ENCODE measurements at regions not wholly inside any gene's neighbourhood (a gene's known extent, or its start where the extent isn't known, plus 50 kb on each side); places are given as distances from the start of the nearest gene placed in this dataset.
"Not testable (repeated sequence)": the region's sequence is repeated elsewhere in the genome, so short reads cannot be mapped to it uniquely, and the experiment has no call there.

DNA sequence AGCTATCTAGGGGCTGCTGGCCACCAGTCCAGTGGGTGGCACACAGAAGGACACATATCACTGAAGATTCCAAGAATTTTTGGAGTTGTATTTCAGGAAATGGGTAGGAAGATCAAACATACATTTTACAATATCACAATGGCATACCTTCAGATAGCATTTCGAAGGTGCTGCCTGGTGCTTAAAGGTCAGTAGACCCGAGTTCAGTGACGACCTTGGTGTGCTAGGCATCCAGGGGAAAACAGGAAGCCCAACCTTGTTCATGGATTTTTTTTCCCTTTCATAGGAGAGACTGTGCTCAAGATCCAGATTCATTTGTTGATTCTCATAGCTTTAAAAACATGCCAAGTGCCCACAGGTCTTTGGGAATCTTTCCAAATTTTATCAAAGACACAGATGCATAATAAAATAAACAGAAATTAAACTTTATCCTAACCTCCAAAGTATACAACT is 51.0 kb upstream of the RCBTB2 start:
- DNase-seq (ENCODE audit: low read depth in 2 of 2): no peak
- no peak for TF ChIP-seq CTCF (IDR thresholded peaks at IDR 0.05; ENCODE audit: low read depth, low read length)

GRCh38 chr13:48585456-48585840 is 52.6 kb upstream of the RCBTB2 start:
- peak; percentile 41 to 88 for DNase-seq (ENCODE audit: low read depth in 2 of 2)
- H3K4me3 ChIP-seq (replicated peaks in 1 of 2; ENCODE audit: low read depth in 2 of 2, low read length in 2 of 2): no peak overlapping the region

More for the DNA sequence above, 51.0 kb upstream of the RCBTB2 start:
- no peak overlapping the region for H3K4me3 ChIP-seq (replicated peaks in 1 of 2; ENCODE audit: low read depth in 2 of 2, low read length in 2 of 2)

DNA sequence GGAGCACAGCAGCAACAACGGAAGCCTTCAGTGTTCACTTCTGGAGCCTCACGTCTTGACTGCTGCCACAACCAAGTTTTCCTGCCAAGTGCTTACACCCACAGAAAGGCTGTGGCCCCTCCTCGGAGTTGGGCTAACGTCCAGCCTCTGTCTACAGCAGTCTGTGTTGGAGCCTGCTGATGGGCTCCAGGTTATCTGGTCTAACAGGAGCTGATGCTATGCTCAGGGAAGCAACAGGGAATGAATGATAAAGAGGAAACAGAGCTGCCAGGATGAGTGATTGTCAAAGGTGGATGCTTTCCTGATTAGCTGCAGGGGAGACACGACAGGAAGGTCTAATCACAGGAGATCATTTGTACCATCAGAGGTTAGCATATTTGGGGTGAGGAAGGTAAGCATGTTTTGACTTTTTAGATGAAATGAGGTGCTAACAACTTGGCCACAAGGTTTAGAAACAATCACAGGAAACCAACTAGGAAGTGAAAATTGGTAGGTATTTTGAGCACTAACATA is 53.8 kb upstream of the RCBTB2 start:
- DNase-seq (ENCODE audit: low read depth in 2 of 2): peak in 1 of 2 donors; percentile 80
- H3K4me3 ChIP-seq (replicated peaks in 1 of 2; ENCODE audit: low read depth in 2 of 2, low read length in 2 of 2): no peak overlapping the region
- no peak for TF ChIP-seq CTCF (IDR thresholded peaks at IDR 0.05; ENCODE audit: low read depth, low read length)

More at GRCh38 chr13:48585456-48585840, 52.6 kb upstream of the RCBTB2 start:
- TF ChIP-seq CTCF (IDR thresholded peaks at IDR 0.05; ENCODE audit: low read depth, low read length): no peak

DNA sequence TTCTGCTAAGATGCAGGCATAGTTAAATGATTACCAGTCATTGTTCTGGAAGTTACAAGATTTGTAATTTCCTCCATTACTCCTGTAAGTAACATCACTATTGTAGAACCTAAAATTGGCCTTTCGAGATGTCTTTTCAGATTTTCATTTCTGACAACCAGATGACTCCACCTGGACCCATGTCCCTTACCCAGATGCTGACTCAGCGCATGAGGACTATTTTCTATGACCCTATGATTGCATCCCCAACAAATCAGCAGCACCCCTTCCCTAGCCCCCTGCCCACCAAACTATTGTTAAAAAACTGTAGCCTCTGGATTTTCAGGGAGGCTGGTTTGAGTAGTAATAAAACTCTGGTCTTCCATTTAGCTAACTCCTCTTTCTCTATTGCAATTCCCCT is 55.2 kb upstream of the RCBTB2 start:
- no peak overlapping the region for H3K4me3 ChIP-seq (replicated peaks in 1 of 2; ENCODE audit: low read depth in 2 of 2, low read length in 2 of 2)
- no peak for TF ChIP-seq CTCF (IDR thresholded peaks at IDR 0.05; ENCODE audit: low read depth, low read length)
- no peak for DNase-seq (ENCODE audit: low read depth in 2 of 2)

DNA sequence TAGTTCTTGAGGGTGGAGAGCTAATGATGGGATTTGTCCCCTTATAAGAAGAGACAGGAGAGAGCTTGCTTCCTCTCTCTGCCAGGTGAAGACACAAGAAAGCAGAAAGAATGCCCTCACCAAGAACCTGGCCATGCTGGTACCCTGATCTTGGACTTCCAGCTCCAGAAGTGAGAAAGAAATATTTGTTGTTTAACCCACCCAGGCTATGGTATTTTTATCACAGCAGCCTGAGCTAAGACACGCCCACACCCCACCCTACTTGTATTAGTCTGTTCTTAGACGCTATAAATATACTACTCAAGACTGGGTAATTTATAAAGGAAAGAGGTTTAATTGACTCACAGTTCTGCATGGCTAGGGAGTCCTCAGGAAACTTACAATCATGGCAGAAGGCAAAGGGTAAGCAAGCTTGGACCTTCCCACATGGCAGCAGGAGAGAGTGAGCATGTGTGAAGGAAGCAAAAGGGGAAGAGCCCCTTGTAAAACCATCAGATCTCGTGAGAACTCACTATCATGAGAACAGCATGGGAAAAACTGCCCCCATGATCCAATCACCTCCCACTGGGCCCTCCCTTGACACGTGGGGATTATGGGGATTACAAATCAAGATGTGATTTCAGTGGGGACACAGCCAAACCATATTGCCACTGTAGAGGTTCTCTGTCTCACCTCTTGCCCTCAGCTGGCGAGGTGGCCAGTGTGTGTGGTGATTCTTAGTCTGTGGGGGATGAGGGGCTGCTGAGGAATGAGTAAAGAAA is 57.4 kb upstream of the RCBTB2 start:
- TF ChIP-seq CTCF (IDR thresholded peaks at IDR 0.05; ENCODE audit: low read depth, low read length): no peak
- no peak overlapping the region for H3K4me3 ChIP-seq (replicated peaks in 1 of 2; ENCODE audit: low read depth in 2 of 2, low read length in 2 of 2)
- no peak for DNase-seq (ENCODE audit: low read depth in 2 of 2)

DNA sequence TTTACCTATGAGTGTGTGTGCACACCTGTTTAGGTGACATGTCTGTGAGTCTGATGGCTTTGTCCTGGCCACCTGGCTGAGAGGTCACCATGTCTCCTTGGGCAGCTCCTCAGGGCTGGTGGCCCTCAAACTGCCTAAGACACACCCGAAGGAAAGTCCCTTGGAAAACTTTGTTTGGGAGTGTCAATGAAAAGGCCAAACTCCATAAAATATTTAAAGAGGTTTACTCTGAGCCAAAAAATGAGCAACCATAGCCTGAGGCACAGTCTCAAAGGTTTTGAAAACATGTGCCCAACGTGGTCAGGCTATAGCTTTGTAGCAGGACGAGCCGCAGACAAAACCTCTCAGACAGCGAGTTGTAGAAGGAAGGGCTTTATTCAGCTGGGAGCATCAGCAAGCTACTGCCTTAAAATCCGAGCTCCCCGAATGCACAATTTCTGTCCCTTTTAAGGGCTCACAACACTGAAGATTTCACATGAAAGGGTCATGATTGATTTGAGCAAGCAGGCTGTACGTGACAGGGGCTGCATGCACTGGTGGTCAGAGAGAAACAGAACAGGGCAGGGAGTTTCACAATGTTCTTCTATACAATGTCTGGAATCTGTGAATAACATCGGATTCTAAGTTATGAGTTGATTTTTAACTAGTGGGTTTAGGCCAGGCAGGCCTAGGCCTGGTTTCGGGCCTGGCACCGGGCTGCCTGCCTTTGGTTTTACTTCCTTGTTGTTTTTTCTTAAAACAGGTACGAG is 58.4 kb upstream of the RCBTB2 start:
- DNase-seq (ENCODE audit: low read depth in 2 of 2); H3K4me3 ChIP-seq (replicated peaks in 1 of 2; ENCODE audit: low read depth in 2 of 2, low read length in 2 of 2): not testable (repeated sequence)

All from cardiac fibroblast (primary cell).